Middle frontal gyrus (tissue), 1 donor: ENCODE measurements at regions not wholly inside any gene's neighbourhood (a gene's known extent, or its start where the extent isn't known, plus 50 kb on each side); places are given as distances from the start of the nearest gene placed in this dataset.
"Not testable (repeated sequence)": the region's sequence is repeated elsewhere in the genome, so short reads cannot be mapped to it uniquely, and the experiment has no call there.

Experiments
- DNase-seq: peaks from one replicate; pipeline ENCODE4 v3.0.0-alpha.2; 2015; ENCODE audit warnings: low spot score; ENCODE audit errors: extremely low spot score

DNA sequence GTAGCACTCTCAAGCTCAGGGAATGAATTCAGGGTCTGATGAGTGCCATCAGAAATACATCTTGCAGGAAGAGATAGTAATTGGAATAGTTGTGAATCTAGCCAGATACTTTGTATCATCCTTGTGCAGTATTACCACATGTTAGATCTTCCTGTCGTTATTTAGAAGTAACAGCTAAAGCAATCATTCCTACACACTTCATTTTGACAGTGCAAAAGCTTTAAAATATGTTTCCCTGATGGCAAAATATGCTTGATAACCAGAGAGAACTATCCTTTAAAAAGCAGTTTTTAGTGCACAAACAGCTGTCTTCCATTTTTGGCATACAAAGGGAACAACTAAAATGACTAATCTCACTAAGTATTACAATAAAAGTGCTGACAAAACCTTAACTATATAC, 149.5 kb upstream of the SLC38A2 start:
- no peak for DNase-seq

DNA sequence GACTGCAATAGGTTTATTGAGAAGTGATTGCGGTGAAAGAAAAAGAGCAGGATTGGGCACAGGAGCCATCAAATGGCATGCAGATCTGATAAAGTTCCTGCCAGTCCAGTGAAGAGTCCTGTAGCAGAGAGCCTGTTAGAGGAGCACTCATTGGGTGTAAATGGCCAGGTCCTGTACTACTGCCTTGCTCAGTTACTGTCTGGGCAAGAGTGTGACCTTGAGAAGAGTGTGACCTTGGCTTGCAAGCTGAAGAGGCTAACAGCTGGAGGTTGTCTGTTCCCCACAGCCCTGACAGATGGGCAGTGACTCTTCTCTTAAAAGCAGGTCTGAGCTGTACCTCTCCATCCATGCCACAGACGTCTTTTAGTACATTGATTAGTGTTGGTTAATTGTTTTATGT, 148.6 kb upstream of the SLC38A2 start:
- no peak for DNase-seq

DNA sequence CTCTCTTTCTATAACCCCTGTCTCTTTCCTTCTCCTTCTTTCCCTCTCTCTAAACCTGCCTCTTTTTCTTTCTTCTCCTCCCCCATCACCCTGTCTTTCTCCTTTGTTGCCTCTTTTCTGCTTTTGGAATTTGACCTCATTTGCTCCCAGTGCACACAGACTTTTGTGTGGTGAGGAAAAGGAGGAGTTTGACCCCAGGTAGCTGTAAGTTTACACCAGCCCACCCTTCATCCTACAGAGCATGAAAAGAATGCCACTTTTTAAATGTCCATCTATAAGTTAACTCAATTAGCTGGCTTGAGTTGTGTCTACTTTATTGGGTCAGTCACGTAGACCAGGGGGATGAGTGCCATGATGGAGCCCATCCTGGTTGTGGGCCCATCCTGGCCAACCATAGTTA, 146.8 kb upstream of the SLC38A2 start:
- DNase-seq: no peak

DNA sequence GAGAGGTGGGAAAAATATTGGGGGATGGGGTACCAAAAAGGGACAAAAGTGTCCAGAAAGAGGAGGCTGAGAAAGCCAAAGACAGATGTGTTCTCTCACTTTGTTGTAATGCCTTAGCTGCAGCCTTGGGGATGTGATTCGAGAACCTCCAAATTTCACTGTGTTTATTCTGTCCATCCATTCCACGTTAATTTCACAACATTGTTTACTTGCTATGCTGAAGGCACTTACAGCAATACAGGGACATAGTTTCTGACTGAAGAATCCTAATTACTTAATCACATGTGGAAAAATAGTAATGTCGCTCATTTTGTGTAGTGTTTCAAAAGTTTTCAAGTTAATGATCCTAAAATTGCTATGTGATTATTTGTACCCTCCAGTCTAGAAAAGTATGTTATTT, 146.2 kb upstream of the SLC38A2 start:
- no peak for DNase-seq

DNA sequence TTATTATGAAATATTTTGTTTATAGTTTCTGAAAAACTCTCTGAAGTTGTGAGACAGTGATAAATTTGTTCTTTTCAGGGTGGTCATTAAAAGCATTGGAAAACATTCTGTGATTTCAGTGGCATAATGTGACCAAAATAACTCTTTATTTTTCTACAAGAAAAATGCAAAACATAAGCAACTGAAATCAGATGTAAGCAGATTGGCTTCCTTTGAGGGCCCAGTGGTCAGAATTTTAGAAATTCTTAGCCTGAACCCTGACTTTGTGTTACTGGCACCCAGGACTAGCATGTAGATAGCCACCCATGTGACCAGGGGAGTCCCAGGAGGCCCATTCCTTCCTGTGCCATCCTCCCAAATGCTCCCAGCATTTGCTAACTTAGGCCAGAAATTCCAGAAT, 145.6 kb upstream of the SLC38A2 start:
- no peak for DNase-seq

DNA sequence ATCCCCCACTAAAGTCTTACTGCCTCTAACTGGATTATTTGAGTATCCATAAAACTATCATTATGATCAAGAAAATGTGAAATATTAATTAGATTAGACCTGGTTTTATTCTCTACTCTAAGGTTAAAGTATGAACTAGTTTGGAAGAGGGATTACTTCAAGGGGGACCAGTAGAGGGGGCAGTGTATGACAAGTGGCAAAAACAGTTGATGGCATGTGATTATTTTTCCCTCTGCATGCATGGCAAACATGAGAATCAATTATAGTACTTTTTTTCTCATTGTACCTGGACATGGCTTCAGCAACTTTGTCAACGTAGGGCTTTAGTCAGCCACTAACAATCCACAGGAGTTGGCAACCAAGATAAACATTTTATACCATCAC, 145.0 kb upstream of the SLC38A2 start:
- DNase-seq: no peak

DNA sequence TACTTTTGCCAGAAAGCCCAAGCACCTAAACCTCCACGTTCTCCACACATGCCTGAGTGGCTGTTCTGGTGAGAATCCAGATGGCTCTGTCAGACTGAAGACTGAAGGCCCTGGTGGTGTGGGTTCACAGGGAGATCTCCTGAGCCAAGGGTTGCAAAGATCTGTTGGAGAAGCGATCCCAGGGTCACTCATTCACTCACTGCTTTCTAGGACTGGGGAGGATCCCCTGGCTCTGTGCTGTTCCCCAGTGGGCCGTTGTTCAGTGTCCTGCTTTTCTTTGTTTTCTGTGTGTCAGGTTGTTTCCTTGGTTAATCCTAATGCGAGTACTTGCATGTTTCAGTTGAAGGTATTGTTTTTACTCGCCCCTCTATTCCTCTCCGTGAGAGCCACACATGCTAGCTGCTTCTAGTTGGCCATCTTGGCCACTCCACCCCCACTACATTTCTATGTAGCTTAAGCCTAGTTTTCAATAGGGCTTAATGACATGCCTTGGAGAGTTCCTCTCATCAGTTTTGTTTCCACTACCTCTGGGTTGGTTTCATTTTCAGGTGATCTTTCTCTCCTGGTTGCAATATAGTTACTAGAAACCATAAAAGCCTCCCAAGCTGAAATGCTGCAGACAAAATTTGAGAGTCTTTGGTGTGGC, 144.5 kb upstream of the SLC38A2 start:
- DNase-seq: no peak

DNA sequence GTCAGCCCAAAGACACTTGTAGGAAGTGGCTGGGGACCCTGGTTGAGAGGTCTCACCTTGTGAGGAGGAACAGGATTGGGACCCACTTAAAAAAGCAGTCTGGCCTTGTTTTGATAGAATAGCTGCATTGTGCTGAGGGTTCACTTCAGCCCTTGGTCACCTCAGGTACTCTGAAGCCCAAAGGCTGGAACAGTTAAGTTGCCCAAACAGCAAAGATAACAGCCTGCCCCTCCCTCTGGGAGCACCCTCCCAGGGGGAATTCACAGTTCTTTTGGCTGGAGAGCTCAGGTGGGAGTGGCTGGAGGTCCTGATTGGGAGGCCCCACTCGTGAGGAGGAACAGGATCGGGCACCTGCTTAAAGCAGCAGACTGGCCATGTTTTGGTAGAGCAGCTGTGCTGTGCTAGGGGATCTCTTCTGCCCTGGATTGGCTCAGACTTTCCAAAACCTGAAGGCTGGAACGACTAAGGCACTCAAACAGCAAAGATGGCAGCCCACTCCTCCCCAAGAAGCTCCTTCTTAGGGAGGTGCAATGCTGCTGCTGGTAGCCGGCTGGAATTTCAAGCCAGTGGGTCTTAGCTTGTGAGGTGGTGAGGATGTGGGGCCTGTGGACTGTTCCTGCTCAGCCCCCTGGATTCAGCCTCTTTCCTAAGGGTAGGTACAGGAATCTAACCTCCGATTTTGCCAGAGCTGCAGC, 143.8 kb upstream of the SLC38A2 start:
- DNase-seq: no peak

DNA sequence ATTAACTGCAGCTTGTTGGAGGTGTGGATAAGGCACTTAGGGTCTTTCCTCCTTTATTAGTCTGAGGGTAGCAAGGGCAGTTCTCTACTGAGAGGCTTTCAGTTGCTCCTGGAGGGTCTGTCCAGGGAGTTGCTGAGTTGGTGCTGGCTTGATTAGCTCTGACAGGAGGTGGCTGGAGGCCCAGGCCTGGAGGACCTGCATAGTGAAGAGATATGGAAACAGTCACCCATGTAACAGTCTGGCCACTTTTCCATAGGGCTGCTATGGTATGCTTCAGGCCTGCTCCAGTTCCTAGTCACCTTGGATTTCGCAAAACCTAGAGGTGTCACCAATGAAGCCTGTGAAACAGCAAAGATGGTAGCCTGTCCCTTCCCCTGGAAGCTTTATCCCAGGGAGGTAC, 143.3 kb upstream of the SLC38A2 start:
- no peak for DNase-seq

DNA sequence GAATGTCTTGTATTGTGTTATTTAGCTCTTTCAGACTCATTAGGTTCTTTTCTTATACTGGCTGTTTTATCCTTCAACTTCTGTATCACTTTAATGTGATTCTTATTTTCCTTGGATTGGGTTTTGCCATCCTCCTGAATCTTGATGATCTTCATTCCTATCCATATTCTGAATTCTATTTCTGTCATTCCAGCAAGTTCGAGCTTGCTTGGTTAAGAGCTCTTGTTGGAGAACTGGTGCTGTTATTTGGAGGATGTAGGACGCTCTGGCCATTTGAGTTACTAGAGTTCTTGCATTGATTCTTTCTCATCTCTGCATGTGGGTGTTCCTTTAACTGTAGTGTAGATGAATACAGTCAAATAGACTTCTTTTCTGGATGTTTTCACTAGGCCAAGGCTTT, 142.3 kb upstream of the SLC38A2 start:
- no peak for DNase-seq

DNA sequence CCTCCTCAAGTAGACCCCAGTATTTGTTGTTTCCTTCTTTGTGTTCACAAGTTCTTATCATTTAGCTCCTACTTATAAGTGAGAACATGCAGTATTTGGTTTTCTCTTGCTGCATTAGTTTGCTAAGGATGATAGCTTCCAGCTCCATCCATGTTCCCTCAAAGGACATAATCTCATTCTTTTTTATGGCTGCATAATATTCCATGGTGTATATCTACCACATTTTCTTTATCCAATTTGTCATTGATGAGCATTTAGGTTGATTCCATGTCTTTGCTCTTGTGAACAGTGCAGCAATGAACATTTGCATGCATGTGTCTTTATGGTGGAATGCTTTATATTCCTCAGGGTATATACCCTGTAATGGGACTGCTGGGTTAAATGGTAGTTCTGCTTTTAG, 137.7 kb upstream of the SLC38A2 start:
- DNase-seq: not testable (repeated sequence)

DNA sequence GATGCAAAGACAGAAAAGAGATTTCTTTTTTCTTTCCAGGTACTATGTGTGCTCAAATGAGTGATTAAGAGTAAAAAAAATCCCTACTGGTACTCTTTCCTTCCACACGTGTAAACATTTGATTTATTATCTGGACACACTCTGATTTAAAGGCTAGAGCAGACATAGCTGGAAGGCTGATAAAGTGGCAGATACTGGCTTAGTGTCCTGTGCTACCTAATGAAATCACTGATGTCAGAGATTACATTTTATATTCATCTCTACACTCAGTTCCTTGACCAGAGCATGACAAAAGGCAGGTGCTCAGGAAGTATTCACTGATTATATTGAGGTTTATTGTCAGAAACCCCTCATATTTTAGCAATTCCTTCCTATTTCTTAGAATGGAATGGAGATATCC, 136.6 kb upstream of the SLC38A2 start:
- no peak for DNase-seq

DNA sequence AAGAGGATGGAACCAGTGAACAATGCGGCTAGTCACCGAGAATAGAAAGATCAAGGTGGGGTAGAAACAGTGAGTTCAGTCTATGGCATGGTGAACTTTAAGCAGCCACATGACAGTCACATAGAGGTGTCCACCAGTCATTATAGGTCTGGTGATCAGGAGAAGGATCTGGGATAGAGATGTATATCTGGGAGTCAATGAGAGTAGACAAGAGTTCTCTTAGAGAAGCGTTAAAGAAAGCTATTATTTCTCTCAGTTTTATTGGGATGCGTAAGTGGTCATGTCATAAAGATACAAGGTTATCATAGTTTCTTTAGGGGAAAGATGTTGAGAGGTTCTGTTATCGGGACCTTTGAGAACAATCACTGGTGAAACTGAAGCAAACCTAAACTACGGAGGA, 136.1 kb upstream of the SLC38A2 start:
- no peak for DNase-seq

DNA sequence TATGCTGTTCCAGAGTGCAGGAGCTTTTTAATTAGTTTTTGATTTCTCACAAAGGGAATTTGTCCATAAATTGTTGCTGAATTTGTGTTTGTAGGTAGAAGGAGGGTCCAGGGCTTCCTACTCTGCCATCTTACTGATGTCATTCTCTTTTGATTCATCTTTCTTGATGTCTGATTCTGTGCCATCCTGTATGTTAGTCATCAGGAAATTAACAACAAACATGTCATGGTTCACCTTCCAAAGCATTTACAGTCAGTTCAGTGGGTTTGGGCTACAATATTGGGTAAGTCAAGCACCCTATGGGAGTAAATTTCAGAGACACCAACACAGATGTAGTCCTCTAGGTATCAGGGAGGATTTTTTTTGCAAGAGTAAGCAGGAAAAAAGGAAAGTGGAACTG, 135.2 kb upstream of the SLC38A2 start:
- no peak for DNase-seq

DNA sequence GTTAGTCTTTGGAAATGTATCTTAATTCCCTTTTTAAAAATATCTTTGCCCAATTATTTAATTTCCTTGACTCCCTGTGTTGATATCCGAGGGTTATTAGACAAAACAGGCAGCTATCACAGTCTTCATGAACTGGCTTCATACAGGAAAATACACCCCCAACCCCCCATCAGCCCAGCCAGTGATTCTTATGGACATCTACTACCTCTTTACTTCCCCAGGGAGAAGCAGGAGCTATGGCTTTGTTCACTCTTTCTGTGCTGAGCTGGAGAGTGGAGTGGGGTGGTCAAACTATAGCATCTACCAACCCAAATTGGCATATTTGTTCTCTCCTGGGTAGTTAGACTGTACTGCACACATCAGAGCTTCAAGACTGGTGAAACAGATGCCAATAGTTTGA, 134.4 kb upstream of the SLC38A2 start:
- no peak for DNase-seq

DNA sequence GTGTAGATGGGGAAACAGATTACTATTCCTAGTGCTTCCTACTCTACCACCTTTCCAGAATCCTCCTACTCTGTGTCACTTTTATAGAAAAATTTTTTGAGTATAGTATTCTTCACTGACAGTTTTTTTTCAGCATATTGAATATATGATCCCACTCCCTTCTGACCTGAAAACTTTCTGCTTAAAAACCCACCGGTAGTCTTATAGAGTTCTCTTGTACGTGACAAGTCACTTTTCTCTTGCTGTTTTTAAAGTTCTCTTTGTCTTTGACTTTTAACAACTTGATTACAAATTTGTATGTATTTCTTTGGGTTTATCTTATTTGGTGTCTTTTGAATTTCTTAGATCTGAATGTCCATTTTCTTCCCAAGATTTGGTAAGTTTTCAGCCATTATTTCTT, 133.6 kb upstream of the SLC38A2 start:
- DNase-seq: no peak

DNA sequence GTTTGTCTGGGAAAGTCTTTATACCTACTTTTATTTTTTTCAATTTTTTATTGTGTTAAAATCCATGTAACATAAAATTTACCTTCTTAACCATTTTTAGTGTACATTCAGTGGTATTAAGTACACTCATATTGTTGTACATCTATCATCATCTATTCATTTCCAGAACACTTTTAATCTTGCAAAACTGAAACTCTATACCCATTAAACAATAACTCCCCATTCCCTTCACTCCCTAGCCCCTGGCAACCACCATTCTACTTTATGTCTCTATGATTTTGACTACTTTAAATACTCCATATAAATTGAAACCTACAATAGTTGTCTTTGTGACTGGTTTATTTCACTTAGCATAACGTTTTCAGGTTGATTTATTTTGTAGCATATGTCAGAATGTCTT, 131.9 kb upstream of the SLC38A2 start:
- DNase-seq: no peak

DNA sequence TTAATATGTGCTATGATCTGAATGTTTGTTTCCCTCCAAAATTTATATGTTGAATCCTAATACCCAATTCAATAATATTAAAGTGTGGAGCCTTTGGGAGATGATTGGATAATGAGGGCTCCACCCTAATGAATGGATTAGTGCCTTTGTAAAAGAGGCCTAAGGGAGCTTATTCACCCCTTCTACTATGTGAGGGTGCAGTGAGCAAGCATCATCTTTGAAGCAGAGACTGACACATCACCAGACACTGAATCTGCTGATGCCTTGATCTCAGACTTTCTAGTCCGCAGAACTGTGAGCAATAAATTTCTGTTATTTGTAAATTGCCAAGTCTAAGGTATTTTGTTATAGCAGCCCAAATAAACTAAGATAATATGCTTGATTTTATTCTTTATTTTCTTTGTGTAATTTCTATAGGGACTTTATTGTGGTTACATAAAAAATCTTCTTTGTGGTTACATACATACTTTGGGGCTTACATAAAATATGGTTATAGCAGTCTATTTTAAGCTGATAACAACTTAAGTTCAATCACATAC, 131.1 kb upstream of the SLC38A2 start:
- DNase-seq: no peak

DNA sequence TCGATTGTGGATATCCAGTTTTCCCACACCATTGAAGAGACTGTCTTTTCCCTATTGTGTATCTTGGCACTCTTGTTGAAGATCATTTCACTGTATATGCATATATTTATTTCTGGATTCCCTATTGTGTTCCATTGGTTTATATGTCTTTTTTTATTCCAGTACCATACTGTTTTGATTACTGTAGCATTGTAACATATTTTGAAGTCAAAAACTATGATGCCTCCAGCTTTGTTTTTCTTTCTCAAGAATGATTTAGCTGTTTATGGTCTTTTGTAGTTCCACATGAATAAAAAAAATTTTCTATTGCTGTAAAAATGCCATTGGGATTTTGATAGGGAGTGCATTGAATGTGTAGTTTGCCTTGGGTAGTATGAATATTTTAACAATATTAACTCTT, 128.1 kb upstream of the SLC38A2 start:
- no peak for DNase-seq

DNA sequence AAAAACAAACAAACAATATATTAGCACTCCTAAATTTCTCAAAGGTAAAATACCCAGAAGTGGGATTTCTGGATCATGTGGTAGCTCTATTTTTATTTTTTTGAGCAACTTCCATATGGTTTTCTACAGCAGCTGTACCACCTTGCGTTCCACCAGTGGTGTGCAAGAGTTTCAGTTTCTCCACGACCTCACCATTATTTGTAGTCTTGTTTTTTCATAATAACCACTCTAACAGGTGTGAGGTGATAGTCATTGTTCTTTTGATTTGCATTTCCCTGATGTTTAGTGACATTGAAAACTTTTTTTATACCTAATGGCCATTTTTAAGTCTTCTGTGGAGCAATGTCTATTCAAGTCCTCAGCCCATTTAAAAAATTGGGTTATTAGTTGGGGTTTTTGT, 127.3 kb upstream of the SLC38A2 start:
- no peak for DNase-seq

DNA sequence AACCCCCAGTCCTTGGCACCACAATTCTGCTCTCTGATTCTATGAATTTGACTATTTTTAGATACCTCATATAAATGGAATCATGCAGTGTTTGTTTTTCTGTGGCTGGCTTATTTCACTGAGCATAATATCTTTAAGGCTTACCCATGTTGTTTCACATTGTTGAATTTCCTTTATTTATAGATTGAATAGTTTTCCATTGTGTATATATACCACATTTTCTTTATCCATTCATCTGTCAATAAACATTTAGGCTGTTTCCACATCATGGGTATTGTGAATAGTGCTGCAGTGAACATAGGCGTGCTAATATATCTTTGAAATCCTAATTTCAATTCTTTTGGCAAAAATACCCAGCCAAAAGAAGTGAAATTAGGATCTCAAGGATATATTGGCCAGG, 126.7 kb upstream of the SLC38A2 start:
- no peak for DNase-seq

DNA sequence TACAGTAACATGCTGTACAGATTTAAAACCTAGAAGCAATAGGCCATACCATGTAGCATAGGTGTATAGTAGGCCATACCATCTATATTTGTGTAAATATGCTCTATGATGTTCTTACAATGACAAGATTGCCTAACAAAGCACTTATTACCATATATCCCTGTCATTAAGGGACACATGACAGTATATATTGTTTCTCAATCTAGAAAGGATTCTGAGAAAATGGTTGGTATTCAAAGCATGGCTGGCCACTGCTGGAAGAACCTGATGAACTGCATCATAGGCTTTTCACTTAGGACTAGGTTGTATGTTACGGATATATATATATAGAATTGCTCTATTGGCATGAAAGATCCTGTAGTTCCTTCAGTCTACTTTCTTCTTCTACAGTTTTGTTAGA, 125.2 kb upstream of the SLC38A2 start:
- no peak for DNase-seq

DNA sequence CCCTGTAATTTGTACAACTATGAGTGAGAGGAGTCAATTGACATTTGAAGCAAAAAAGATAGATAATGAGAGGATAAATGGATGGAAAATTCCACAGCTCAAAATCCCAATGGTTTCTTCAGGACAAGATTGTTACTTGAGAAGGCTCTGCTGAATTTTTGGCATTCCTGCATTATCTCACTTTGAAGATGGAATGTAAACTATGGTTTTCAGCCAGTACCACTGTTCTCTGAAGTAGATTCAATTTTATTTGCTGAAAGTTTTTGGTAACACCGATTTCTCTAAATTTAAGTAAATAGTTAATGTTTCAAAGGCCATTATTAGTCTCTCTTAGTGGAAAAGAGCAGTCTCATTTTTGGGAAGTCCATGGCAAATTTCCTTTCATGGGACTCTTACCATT, 121.9 kb upstream of the SLC38A2 start:
- no peak for DNase-seq
